Tibial nerve (tissue), 4 donors: ENCODE measurements at regions not wholly inside any gene's neighbourhood (a gene's known extent, or its start where the extent isn't known, plus 50 kb on each side); places are given as distances from the start of the nearest gene placed in this dataset.

Experiments
- CTCF ChIP-seq, 5 experiments: fragments of 200-600 bp in 3 of 5; fragments of 450-650 bp in 2 of 5; sonication (generic) in 3 of 5; IDR thresholded peaks; one replicate each; pipeline ENCODE4 v1.5.1; 2016 to 2019; ENCODE audit warnings: antibody characterized with exemption in 5 of 5, mild to moderate bottlenecking in 3 of 5, moderate library complexity in 2 of 5
- EP300 ChIP-seq, 2 donors: sonication (generic); formaldehyde crosslinking; IDR thresholded peaks; one replicate each; pipeline ENCODE4 v1.6.1; 2017; ENCODE audit warnings: antibody characterized with exemption in 2 of 2, mild to moderate bottlenecking in 1 of 2

DNA sequence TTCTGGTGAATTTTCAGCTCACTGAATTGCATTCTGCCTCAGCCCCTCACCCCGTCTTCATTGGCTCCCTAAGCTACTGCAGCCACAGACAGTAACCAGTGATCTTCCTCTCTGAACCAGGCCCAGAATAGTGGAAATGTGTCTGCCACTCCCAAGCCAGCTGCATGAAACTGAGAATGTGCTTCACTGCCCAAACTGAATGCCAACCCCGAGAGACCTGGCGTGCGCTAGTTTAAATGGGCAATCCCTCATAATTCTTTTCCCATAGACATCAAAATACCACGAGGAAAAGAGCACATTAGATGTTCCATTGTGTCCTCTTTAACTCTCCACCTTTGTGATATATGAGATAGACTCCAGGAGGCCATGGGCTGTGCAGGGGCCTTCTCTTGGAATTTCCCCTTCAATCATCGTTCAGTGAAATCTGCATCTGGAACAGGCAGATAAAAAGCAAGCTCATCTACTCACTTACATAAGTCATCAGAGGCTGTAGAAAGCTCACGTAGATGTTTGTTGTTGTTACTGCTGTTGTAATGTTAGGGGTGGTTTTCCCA is 320.2 kb downstream of the NFIB start:
- TF ChIP-seq EP300 (IDR thresholded peaks at IDR 0.05) (peak in 1 of 2 donors; percentile 7), CTCF (IDR thresholded peaks at IDR 0.05) (no peak)
